Left lung (tissue), 4 donors: ENCODE measurements at regions not wholly inside any gene's neighbourhood (a gene's known extent, or its start where the extent isn't known, plus 50 kb on each side); places are given as distances from the start of the nearest gene placed in this dataset.

Experiments used
- ATAC-seq: fragments of 200-7000 bp; cut with Tn5 transposase; one replicate; pipeline ENCODE4 v1.9.1; 2020; ENCODE audit warnings: moderate library complexity
- DNase-seq, 4 donors: peaks; one replicate each; pipeline ENCODE4 v3.0.0-alpha.2; 2013 to 2020
- H3K27ac ChIP-seq, 2 donors: fragments of 200-600 bp; sonication (generic) in 1 of 2; one replicate each; pipeline versions ENCODE4 v1.5.0 to v1.8.0; 2020 to 2021
- H3K27me3 ChIP-seq, 2 donors: fragments of 200-600 bp; sonication (generic) in 1 of 2; one replicate each; pipeline versions ENCODE4 v1.5.0 to v1.8.0; 2020 to 2021
- H3K36me3 ChIP-seq, 2 donors: fragments of 200-600 bp; sonication (generic) in 1 of 2; one replicate each; pipeline versions ENCODE4 v1.5.0 to v1.8.0; 2020 to 2021
- H3K4me1 ChIP-seq, 2 donors: fragments of 200-600 bp; one replicate each; pipeline ENCODE4 v1.8.0; 2021
- H3K4me3 ChIP-seq, 2 donors: fragments of 200-600 bp; sonication (generic) in 1 of 2; one replicate each; pipeline versions ENCODE4 v1.5.0 to v1.8.0; 2020 to 2021; ENCODE audit warnings: mild to moderate bottlenecking in 1 of 2
- H3K9me3 ChIP-seq, 2 donors: fragments of 200-600 bp; sonication (generic) in 1 of 2; one replicate each; pipeline versions ENCODE4 v1.5.0 to v1.8.0; 2020 to 2021
- intact Hi-C, 2 donors: fragments of 100-400 bp; cut with DNase I; formaldehyde crosslinking; loops; one replicate each; pipeline versions ENCODE4 v1.11.2 to v1.14.2; 2022
- TF ChIP-seq, protein P1 (sequence below), 2 donors: fragments of 200-600 bp; sonication (generic) in 1 of 2; IDR thresholded peaks; one replicate each; pipeline versions ENCODE4 v1.5.0 to v1.8.0; 2021; ENCODE audit warnings: antibody characterized with exemption in 2 of 2
- donor health status: DM: no; HTN: yes; CAD: no.
- donor health status: DM: no; HTN: no; CAD: no.

GRCh38 chr15:69758810-69759790 is 306.5 kb downstream of the RPLP1 start:
- DNase-seq = peak in 2 of 4 donors; percentile 52 to 74
- H3K27me3 ChIP-seq = no peaks in the 10 kb centered on the region
- ATAC-seq = peak; percentile 25
- H3K4me1 ChIP-seq = peaks cover 22 to 97% of the 10 kb centered on the region in 2 donors
- TF ChIP-seq, protein P1, sequence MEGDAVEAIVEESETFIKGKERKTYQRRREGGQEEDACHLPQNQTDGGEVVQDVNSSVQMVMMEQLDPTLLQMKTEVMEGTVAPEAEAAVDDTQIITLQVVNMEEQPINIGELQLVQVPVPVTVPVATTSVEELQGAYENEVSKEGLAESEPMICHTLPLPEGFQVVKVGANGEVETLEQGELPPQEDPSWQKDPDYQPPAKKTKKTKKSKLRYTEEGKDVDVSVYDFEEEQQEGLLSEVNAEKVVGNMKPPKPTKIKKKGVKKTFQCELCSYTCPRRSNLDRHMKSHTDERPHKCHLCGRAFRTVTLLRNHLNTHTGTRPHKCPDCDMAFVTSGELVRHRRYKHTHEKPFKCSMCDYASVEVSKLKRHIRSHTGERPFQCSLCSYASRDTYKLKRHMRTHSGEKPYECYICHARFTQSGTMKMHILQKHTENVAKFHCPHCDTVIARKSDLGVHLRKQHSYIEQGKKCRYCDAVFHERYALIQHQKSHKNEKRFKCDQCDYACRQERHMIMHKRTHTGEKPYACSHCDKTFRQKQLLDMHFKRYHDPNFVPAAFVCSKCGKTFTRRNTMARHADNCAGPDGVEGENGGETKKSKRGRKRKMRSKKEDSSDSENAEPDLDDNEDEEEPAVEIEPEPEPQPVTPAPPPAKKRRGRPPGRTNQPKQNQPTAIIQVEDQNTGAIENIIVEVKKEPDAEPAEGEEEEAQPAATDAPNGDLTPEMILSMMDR (IDR thresholded peaks at IDR 0.05) = no peak
- no peak overlapping the region for H3K4me3 ChIP-seq
- H3K27ac ChIP-seq = peak overlapping the region; percentile 2 to 96
- no peaks in the 10 kb centered on the region for H3K36me3 ChIP-seq
- no peaks in the 10 kb centered on the region for H3K9me3 ChIP-seq
- intact Hi-C loops = no loop called here

GRCh38 chr15:69760258-69760845 is 307.7 kb downstream of the RPLP1 start:
- Histone ChIP-seq H3K27ac (peak overlapping the region; percentile 36 to 96), H3K4me3 (no peak overlapping the region), H3K9me3 (no peaks in the 10 kb centered on the region), H3K27me3 (no peaks in the 10 kb centered on the region), H3K36me3 (no peaks in the 10 kb centered on the region), H3K4me1 (peaks cover 22 to 86% of the 10 kb centered on the region in 2 donors)
- intact Hi-C loops = no loop called here
- DNase-seq = peak in 1 of 4 donors; percentile 55
- ATAC-seq = peak; percentile 54
- TF ChIP-seq, protein P1 (IDR thresholded peaks at IDR 0.05) = no peak

DNA sequence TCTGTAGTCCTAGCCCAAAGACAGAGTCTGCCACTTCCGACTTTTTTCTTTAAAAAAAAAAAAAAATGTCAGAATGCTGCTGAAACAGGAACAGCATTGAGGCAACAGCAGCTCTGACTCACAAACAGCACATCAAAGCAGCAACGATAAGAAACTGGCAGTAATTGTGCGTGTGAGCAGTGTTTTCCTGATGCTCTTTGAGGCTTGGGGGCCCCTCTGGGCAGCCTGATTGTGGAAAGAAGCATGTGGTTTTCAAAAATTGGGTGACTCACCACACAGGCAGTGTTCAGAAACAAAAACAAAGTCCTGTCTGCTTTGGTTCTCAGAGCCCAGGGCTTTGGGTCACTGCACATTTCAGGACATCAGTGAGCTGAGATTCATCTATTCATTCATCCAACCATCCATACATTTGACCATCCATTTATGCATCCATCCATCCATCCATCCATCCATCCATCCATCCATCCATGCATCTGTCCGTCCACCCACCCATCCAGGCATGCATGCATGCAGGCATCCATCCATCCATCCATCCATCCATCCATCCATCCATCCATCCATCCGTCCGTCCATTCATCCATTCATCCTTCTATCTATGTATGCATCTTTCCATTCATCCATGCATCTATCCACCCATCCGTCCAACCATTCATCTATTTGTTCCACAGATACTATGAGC is 308.4 kb downstream of the RPLP1 start:
- DNase-seq = peak in 3 of 4 donors; percentile 78 to 95 (median 94)
- peak overlapping the region; percentile 36 to 96 for H3K27ac ChIP-seq

DNA sequence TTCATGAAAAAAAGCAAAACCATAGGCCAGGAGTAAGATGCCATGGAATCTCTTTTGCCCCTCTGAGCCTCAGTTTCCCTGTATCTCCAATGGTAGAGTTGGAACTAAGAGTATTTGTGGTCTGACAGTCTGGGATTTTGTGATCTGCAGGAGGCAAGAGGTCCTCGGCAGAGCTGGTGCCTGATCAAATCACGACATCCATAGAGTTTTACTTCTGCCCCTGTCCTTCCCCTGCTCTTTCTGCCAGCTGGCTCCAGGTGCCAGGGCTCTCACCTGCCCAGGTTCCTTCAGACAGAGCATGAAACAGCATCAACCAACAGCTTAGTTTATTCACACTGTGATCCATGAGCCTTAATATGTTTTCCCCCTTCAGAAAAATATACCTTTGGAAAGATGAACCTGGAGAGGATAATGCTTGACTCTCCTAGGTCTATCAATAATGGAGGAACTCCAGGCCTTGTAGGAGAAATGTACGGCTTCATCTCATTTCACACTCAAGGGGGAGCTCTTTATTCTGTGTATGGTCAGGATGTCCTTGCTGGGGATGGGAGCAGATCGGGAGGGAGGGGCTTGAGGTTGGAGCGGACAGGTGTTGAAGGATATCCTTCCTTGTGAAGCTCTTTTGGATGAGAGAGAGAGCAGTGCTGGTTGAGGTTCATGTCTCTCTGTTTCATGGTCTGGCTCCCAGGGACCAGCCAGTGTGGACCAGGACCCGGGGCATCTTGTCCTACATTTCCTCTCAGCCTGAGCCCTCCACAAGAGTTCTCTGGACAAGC is 309.9 kb downstream of the RPLP1 start:
- Histone ChIP-seq H3K36me3 (no peaks in the 10 kb centered on the region), H3K9me3 (peaks cover 0 to 5% of the 10 kb centered on the region in 2 donors), H3K27ac (peak overlapping the region in 1 of 2 donors; percentile 96), H3K4me1 (peaks cover 22 to 68% of the 10 kb centered on the region in 2 donors), H3K27me3 (no peaks in the 10 kb centered on the region), H3K4me3 (no peak overlapping the region)
- DNase-seq = no peak
- intact Hi-C loops = no loop called here
- TF ChIP-seq, protein P1 (IDR thresholded peaks at IDR 0.05) = no peak
- no peak for ATAC-seq

More for the DNA sequence above, 308.4 kb downstream of the RPLP1 start:
- no peaks in the 10 kb centered on the region for H3K36me3 ChIP-seq
- H3K4me1 ChIP-seq = peaks cover 22 to 80% of the 10 kb centered on the region in 2 donors
- TF ChIP-seq, protein P1 (IDR thresholded peaks at IDR 0.05) = no peak
- H3K4me3 ChIP-seq = no peak overlapping the region
- intact Hi-C loops = no loop called here
- ATAC-seq = peak; percentile 81
- H3K9me3 ChIP-seq = no peaks in the 10 kb centered on the region
- H3K27me3 ChIP-seq = no peaks in the 10 kb centered on the region
